DLD1 (cell line): ENCODE measurements at regions not wholly inside any gene's neighbourhood (a gene's known extent, or its start where the extent isn't known, plus 50 kb on each side); places are given as distances from the start of the nearest gene placed in this dataset.
"Not testable (repeated sequence)": the region's sequence is repeated elsewhere in the genome, so short reads cannot be mapped to it uniquely, and the experiment has no call there.

Experiments used
- in situ Hi-C: cut with HindIII; loops from 2 replicates; pipeline ENCODE4 v1.10.0; 2017; ENCODE audit warnings: low sequenced_read_pairs

DNA sequence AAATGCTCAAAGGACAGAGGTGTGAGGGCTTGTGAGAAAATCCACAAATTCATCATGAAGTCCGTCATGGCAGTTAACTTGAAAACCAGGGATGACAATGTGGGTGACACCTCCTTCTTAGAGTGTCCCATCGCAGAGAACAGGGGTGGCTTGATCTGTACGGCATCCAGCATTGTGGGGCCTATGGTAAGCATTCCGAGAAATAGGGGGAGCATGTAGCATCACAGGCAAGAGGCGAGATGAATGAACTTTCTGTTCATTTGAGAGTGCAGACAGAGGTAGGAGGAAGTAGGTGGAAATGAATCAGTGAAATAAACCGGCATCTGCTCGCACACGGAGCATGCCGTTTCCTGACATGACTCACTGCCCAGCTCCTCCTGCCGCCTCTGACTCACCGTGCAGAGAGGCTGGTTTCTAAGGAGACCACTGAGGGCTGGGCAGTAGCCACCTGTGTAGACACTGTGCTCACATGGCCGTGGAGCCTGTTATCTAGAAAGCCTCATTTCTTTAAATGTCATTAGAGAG is 339.0 kb downstream of the RFC3 start:
- in situ Hi-C loops: no loop called here

- in situ Hi-C loops: no loop called here
These were observed 342.0 kb downstream of the RFC3 start for GRCh38 chr13:34159946-34160345.

GRCh38 chr13:34161931-34162543 is 344.1 kb downstream of the RFC3 start:
- in situ Hi-C loops: no loop called here

- in situ Hi-C loops: no loop called here
These were observed 344.6 kb downstream of the RFC3 start for GRCh38 chr13:34162544-34162933.

GRCh38 chr13:34164582-34164981 is 346.6 kb downstream of the RFC3 start:
- in situ Hi-C loops: no loop called here

GRCh38 chr13:34165158-34165557 is 347.2 kb downstream of the RFC3 start:
- in situ Hi-C loops: no loop called here

DNA sequence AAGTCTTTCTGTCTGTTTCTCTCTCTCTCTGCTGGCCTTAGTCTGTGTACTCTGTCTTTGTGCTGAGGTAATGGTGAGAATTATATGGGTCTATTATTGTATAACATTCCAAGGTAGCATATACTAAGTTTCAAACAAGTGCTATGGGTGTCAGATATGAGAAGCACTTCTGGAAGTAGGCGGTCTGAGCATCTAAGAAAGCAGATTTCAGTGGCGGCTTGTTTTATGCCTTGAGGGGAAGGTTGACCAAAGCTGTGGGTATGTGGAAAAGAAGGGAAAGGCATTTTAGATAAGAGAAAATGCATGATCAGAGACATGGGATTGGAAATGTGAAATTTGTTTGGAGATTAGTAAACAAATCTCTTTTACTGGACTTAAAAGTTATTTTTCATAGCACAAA is 348.5 kb downstream of the RFC3 start:
- in situ Hi-C loops: no loop called here

DNA sequence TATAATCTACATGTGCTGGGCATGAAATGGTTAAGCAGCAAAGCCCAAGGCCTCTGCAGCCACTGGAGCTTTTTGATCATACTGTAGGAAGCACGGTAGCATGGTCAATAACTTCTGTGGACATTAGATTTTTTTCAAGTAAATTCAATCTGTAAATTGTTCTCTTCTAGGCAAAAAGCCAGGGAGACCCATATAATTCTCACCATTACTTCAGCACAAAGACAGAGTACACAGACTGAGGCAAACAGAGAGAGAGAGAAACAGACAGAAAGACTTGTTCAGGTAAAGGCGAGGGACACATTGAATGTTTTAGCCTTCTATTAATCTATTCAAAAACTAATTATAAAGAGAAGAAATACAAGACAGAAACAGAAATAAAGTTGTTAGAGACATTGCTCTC is 349.4 kb downstream of the RFC3 start:
- in situ Hi-C loops: no loop called here

DNA sequence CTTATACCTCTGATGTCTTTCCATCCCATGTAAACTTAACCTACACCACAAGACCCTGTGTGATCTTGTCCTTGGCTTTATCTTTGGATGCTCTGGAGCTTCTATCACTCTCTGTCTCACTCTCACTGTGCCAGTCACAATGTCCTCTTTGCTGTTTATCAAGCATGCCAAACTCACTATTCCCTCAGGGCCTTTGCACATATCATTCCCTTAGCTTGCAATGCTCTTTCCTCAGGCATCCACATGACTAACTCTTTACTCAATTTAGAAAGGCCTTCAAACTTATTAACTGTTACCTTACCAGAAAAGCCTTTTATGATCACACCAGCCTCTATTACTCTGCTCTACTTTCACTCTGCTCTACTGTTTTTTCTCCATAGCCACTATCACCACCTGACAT is 354.1 kb downstream of the RFC3 start:
- in situ Hi-C loops: no loop called here

DNA sequence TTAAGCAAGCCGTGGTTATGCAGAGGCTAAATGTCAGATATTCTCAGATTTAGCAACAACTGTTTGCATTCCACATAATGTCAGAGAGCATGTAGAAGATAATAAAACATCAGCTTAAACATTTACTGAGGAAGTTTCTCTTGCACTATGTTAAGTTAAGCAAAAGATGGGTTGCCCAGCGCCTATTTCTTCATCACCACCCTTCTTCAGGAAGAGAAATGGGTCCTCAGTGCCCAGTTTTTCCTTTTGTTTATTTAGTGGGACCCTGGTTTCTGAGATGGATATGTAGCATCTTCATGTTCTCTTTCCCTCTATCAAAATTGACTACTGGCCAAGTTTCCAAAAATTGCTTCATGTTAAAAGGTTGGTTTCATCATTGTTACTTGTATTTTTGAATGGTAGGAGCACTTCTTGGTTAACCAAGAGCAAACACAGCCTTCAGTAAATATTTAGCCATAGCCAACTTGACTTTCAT is 356.8 kb downstream of the RFC3 start:
- in situ Hi-C loops: no loop called here

DNA sequence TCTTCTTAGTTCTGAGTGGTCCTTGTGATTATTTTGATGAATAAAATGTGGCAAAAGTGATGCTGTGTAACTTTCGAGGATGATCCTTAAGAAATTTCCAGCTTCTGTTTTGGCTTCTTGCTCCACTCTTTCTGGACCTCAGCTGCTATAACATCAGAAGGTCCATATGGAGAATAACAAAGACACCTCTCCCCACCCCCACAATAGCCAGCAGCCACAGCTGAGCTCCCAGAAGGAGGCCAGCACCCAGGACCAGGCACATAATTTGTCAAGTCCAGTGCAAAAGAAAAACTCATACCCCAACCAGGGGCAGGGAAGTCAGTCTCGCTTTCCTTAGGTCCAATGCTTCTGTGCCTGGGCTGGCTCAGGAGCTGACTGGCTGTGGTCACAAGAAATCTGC is 357.6 kb downstream of the RFC3 start:
- in situ Hi-C loops: no loop called here

- in situ Hi-C loops: no loop called here
These were observed 358.7 kb downstream of the RFC3 start for GRCh38 chr13:34176633-34177032.

- in situ Hi-C loops: no loop called here
These were observed 361.5 kb downstream of the RFC3 start for GRCh38 chr13:34179481-34179880.

- in situ Hi-C loops: no loop called here
These were observed 362.0 kb downstream of the RFC3 start for GRCh38 chr13:34179927-34180326.

DNA sequence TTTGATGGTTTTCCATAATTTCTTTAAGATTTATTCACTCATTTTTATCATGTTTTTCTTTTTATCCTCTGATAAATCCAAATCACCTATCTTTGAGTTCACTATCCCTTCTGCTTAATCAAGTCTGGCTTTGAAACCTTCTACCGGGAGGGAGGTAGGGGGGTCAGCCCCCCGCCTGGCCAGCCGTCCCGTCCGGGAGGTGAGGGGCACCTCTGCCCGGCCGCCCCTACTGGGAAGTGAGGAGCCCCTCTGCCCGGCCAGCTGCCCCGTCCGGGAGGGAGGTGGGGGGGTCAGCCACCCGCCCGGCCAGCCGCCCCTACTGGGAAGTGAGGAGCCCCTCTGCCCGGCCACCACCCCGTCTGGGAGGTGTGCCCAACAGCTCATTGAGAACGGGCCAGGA is 363.3 kb downstream of the RFC3 start:
- in situ Hi-C loops: not testable (repeated sequence)

- in situ Hi-C loops: no loop called here
These were observed 372.0 kb downstream of the RFC3 start for GRCh38 chr13:34189946-34190345.

- in situ Hi-C loops: no loop called here
These were observed 383.3 kb downstream of the RFC3 start for GRCh38 chr13:34201050-34201913.

GRCh38 chr13:34207334-34207733 is 389.4 kb downstream of the RFC3 start:
- in situ Hi-C loops: no loop called here

- in situ Hi-C loops: no loop called here
These were observed 389.9 kb downstream of the RFC3 start for GRCh38 chr13:34207872-34208271.

DNA sequence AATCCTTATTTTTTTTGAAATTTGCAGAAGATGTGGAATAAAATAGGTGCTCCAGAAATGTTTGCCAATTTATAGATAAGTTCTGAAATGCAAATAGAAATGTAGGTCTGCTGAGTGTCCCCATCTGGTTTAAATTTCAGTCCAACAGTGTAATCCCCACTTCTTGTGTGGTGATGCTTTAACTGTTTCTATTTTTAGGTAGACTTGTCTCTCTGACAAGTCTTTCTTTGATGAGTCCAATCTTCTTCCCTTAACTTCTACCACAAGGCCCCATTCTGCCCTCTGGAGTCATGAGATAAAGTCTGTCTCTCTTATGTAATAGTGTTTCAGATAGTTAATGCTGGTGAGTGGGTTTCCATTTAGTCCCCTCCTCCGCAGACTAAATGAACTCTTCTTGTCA is 390.4 kb downstream of the RFC3 start:
- in situ Hi-C loops: no loop called here

GRCh38 chr13:34210341-34210740 is 392.4 kb downstream of the RFC3 start:
- in situ Hi-C loops: no loop called here

DNA sequence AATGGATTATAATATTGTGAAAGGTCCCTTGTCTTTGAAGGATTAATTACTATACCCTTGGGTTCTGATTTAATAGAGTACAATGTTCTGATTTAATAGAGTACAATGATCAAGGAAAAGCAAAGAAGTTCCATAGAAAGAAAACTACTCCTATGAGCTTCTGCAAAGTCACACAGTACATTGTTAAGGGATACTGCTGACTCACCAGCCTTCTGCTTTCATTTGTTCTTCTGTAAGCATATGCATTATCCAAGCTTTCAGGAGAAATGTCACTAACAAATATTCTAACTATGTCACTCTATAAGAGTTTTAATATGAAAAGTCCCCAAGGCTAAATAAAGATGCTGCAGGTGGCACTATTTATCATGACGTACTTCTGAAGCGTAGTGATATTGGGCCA is 396.7 kb downstream of the RFC3 start:
- in situ Hi-C loops: no loop called here
